Testis (tissue), 2 donors: ENCODE measurements at regions not wholly inside any gene's neighbourhood (a gene's known extent, or its start where the extent isn't known, plus 50 kb on each side); places are given as distances from the start of the nearest gene placed in this dataset.

Experiments
- CTCF ChIP-seq, 3 experiments: fragments of 450-650 bp in 2 of 3; fragments of 200-600 bp in 1 of 3; sonication (generic) in 1 of 3; IDR thresholded peaks; one replicate each; pipeline ENCODE4 v1.5.1; 2016 to 2019; ENCODE audit warnings: antibody characterized with exemption in 3 of 3, mild to moderate bottlenecking in 2 of 3, moderate library complexity in 1 of 3
- POLR2A ChIP-seq: fragments of 450-650 bp; IDR thresholded peaks from one replicate; pipeline ENCODE4 v1.6.1; 2017; ENCODE audit warnings: antibody characterized with exemption, mild to moderate bottlenecking, moderate library complexity

GRCh38 chr3:106454497-106454896 lies 585.7 kb upstream of the CBLB start:
- TF ChIP-seq CTCF (IDR thresholded peaks at IDR 0.05), result no peak
- TF ChIP-seq POLR2A, result no peak
